ENCODE measurements at regions not wholly inside any gene's neighbourhood (a gene's known extent, or its start where the extent isn't known, plus 50 kb on each side); places are given as distances from the start of the nearest gene placed in this dataset.

GRCh38 chr9:78692871-78693270 lies 395.9 kb downstream of the PSAT1 start:
- FAIRE-seq (no peak), DNase-seq (ENCODE audit: low read depth, low spot score) (no peak)
- intact Hi-C loops (cut with micrococcal nuclease) (no loop called here), dilution Hi-C loops (cut with MboI; ENCODE audit: extremely low pct_ligation_motif_present, low sequenced_read_pairs) (no loop called here)
- no peak overlapping the region for H3K27ac ChIP-seq (ENCODE audit: insufficient read depth, low read depth, low read length)
- H3K9me1 ChIP-seq (replicated peaks; ENCODE audit: control insufficient read depth, extremely low read depth, insufficient read depth, low read length) = no peaks in the 10 kb centered on the region
- H3K9ac ChIP-seq (replicated peaks; ENCODE audit: extremely low read depth, insufficient read depth, low read length) = no peak overlapping the region
- no peaks in the 10 kb centered on the region for H4K20me1 ChIP-seq (replicated peaks; ENCODE audit: control insufficient read depth, extremely low read depth, insufficient read depth, low read length)
- H3K4me2 ChIP-seq (ENCODE audit: insufficient read depth, low read length) = no peak overlapping the region
- no peak overlapping the region for H3K4me3 ChIP-seq (replicated peaks in 1 of 3; ENCODE audit: insufficient read depth in 1 of 3, low read depth in 1 of 3, low read length in 3 of 3)
- no peaks in the 10 kb centered on the region for H3K9me3 ChIP-seq (replicated peaks; ENCODE audit: control insufficient read depth, insufficient read depth, low read length)
- no peak for TF ChIP-seq GATA2 (IDR thresholded peaks at IDR 0.05; ENCODE audit: insufficient read depth, insufficient read length, low read depth, low read length)
- no peak for TF ChIP-seq EZH2 (IDR thresholded peaks at IDR 0.05; ENCODE audit: borderline replicate concordance, low read depth, low read length, severe bottlenecking)
- BruUV-seq (replicated peaks) = no TSS peak
- no peaks in the 10 kb centered on the region for H3K36me3 ChIP-seq (ENCODE audit: control insufficient read depth in 2 of 2, extremely low read depth in 1 of 2, insufficient read depth in 2 of 2, low read length in 2 of 2)
- ChIA-PET POLR2A (no interaction called here), CTCF (no interaction called here)
- H3K27me3 ChIP-seq (ENCODE audit: control insufficient read depth in 2 of 2, insufficient read depth in 2 of 2, low read length in 2 of 2) = no peaks in the 10 kb centered on the region
- no peak overlapping the region for H2AFZ ChIP-seq (ENCODE audit: low read depth, low read length)
- H3K79me2 ChIP-seq (ENCODE audit: control insufficient read depth, insufficient read depth, low read length) = no peaks in the 10 kb centered on the region
- H3K4me1 ChIP-seq (ENCODE audit: control insufficient read depth, extremely low read depth, insufficient read depth, low read length) = no peaks in the 10 kb centered on the region

- no peaks in the 10 kb centered on the region for H3K4me1 ChIP-seq (ENCODE audit: control insufficient read depth, extremely low read depth, insufficient read depth, low read length)
- no peaks in the 10 kb centered on the region for H3K36me3 ChIP-seq (ENCODE audit: control insufficient read depth in 2 of 2, extremely low read depth in 1 of 2, insufficient read depth in 2 of 2, low read length in 2 of 2)
- H3K9ac ChIP-seq (replicated peaks; ENCODE audit: extremely low read depth, insufficient read depth, low read length) = no peak overlapping the region
- FAIRE-seq (no peak), DNase-seq (ENCODE audit: low read depth, low spot score) (no peak)
- no peaks in the 10 kb centered on the region for H3K9me3 ChIP-seq (replicated peaks; ENCODE audit: control insufficient read depth, insufficient read depth, low read length)
- H3K4me2 ChIP-seq (ENCODE audit: insufficient read depth, low read length) = no peak overlapping the region
- intact Hi-C loops (cut with micrococcal nuclease) = no loop called here
- no peak overlapping the region for H3K4me3 ChIP-seq (replicated peaks in 1 of 3; ENCODE audit: insufficient read depth in 1 of 3, low read depth in 1 of 3, low read length in 3 of 3)
- no peaks in the 10 kb centered on the region for H3K79me2 ChIP-seq (ENCODE audit: control insufficient read depth, insufficient read depth, low read length)
- dilution Hi-C loops (cut with MboI; ENCODE audit: extremely low pct_ligation_motif_present, low sequenced_read_pairs) = no loop called here
- no peaks in the 10 kb centered on the region for H4K20me1 ChIP-seq (replicated peaks; ENCODE audit: control insufficient read depth, extremely low read depth, insufficient read depth, low read length)
- H3K9me1 ChIP-seq (replicated peaks; ENCODE audit: control insufficient read depth, extremely low read depth, insufficient read depth, low read length) = no peaks in the 10 kb centered on the region
- POLR2A ChIA-PET = no interaction called here
- CTCF ChIA-PET = interaction anchor here (1.2 kb wide), 1 partner anchor 21 kb away, joined by 3 read pairs; no protein-coding TSS in a partner anchor
- BruUV-seq (replicated peaks) = no TSS peak
- H3K27ac ChIP-seq (ENCODE audit: insufficient read depth, low read depth, low read length) = no peak overlapping the region
- no peak for TF ChIP-seq POLR2A (IDR thresholded peaks at IDR 0.05; ENCODE audit: low read depth, low read length)
- no peak for TF ChIP-seq GATA2 (IDR thresholded peaks at IDR 0.05; ENCODE audit: insufficient read depth, insufficient read length, low read depth, low read length)
- no peak for TF ChIP-seq MYC (IDR thresholded peaks at IDR 0.05; ENCODE audit: low read depth, low read length)
- TF ChIP-seq EZH2 (IDR thresholded peaks at IDR 0.05; ENCODE audit: borderline replicate concordance, low read depth, low read length, severe bottlenecking) = no peak
- TF ChIP-seq POLR2AphosphoS5 (IDR thresholded peaks at IDR 0.05; ENCODE audit: insufficient read depth, low read depth, low read length) = no peak
- TF ChIP-seq CTCF (IDR thresholded peaks at IDR 0.05; ENCODE audit: extremely low read depth in 1 of 2, insufficient read depth in 1 of 2, low read depth in 1 of 2, low read length in 2 of 2) = no peak
- no peak for TF ChIP-seq JUN (IDR thresholded peaks at IDR 0.05; ENCODE audit: borderline replicate concordance, insufficient read depth, insufficient read length, low read depth)
- TF ChIP-seq MAX (IDR thresholded peaks at IDR 0.05; ENCODE audit: insufficient read depth, insufficient read length) = no peak
- no peak overlapping the region for H2AFZ ChIP-seq (ENCODE audit: low read depth, low read length)
- H3K27me3 ChIP-seq (ENCODE audit: control insufficient read depth in 2 of 2, insufficient read depth in 2 of 2, low read length in 2 of 2) = no peaks in the 10 kb centered on the region
These were observed 398.0 kb downstream of the PSAT1 start for GRCh38 chr9:78694974-78695373.
